WTC11 (cell line): ENCODE measurements at regions not wholly inside any gene's neighbourhood (a gene's known extent, or its start where the extent isn't known, plus 50 kb on each side); places are given as distances from the start of the nearest gene placed in this dataset.
"Not testable (repeated sequence)": the region's sequence is repeated elsewhere in the genome, so short reads cannot be mapped to it uniquely, and the experiment has no call there.

Source experiments
- ATF6 ChIP-seq: sonication (generic); formaldehyde crosslinking; IDR thresholded peaks from 2 replicates; pipeline ENCODE4 v1.8.1; 2023; ENCODE audit warnings: mild to moderate bottlenecking, missing genetic modification reagents
- CREB1 ChIP-seq: sonication (generic); formaldehyde crosslinking; IDR thresholded peaks from 2 replicates; pipeline ENCODE4 v1.8.0; 2023; ENCODE audit warnings: mild to moderate bottlenecking, missing genetic modification reagents
- CTCF ChIP-seq: fragments of 200-600 bp; IDR thresholded peaks from 2 replicates; pipeline ENCODE4 v1.8.0; 2022; ENCODE audit warnings: antibody characterized with exemption
- GABPB1 ChIP-seq: sonication (generic); formaldehyde crosslinking; IDR thresholded peaks from 2 replicates; pipeline ENCODE4 v1.8.1; 2023; ENCODE audit warnings: mild to moderate bottlenecking, missing genetic modification reagents
- HMGXB4 ChIP-seq: sonication (generic); formaldehyde crosslinking; IDR thresholded peaks from 2 replicates; pipeline ENCODE4 v1.8.1; 2023; ENCODE audit warnings: mild to moderate bottlenecking, moderate library complexity, missing genetic modification reagents
- IRF1 ChIP-seq: sonication (generic); formaldehyde crosslinking; IDR thresholded peaks from 2 replicates; pipeline ENCODE4 v1.8.0; 2023; ENCODE audit warnings: missing genetic modification reagents
- MXD4 ChIP-seq: fragments of 250-450 bp; sonication (Bioruptor Pico); IDR thresholded peaks from 2 replicates; pipeline ENCODE4 v1.8.0; 2021; ENCODE audit warnings: mild to moderate bottlenecking, moderate library complexity, borderline replicate concordance
- NFYB ChIP-seq: sonication (generic); formaldehyde crosslinking; conservative IDR thresholded peaks from 2 replicates; pipeline ENCODE4 v1.8.0; 2022; ENCODE audit warnings: low read depth, missing genetic modification reagents
- NR1H2 ChIP-seq: sonication (generic); formaldehyde crosslinking; IDR thresholded peaks from 2 replicates; pipeline ENCODE4 v1.9.0; 2021; ENCODE audit warnings: mild to moderate bottlenecking, moderate library complexity, missing genetic modification reagents
- NR2C2 ChIP-seq: sonication (generic); formaldehyde crosslinking; IDR thresholded peaks from 2 replicates; pipeline ENCODE4 v1.8.0; 2022; ENCODE audit warnings: mild to moderate bottlenecking, missing genetic modification reagents
- USF2 ChIP-seq: sonication (generic); formaldehyde crosslinking; IDR thresholded peaks from 2 replicates; pipeline ENCODE4 v1.8.1; 2023; ENCODE audit warnings: mild to moderate bottlenecking, missing genetic modification reagents, moderate library complexity
- ZNF263 ChIP-seq: sonication (generic); formaldehyde crosslinking; IDR thresholded peaks from 2 replicates; pipeline ENCODE4 v1.8.1; 2022; ENCODE audit warnings: low read depth, mild to moderate bottlenecking, moderate library complexity, missing genetic modification reagents

- TF ChIP-seq ZNF263; CTCF; NR1H2 (CRISPR knock-in tag); NR2C2; CREB1 (CRISPR knock-in tag); NFYB (CRISPR knock-in tag); HMGXB4 (CRISPR knock-in tag); USF2 (CRISPR knock-in tag); MXD4 (CRISPR knock-in tag); ATF6 (CRISPR knock-in tag); IRF1 (CRISPR knock-in tag); GABPB1: not testable (repeated sequence)
These were observed 613.8 kb upstream of the KIF2B start for GRCh38 chr17:53208935-53209334.
